GM18873 (cell line): ENCODE measurements at regions not wholly inside any gene's neighbourhood (a gene's known extent, or its start where the extent isn't known, plus 50 kb on each side); places are given as distances from the start of the nearest gene placed in this dataset.

Experiments used
- ATAC-seq: cut with Tn5 transposase; IDR thresholded peaks from one replicate; pipeline ENCODE4 v1.9.1; 2021; ENCODE audit warnings: mild to moderate bottlenecking, moderate library complexity, moderate number of reproducible peaks; ENCODE audit not compliant: unreplicated experiment, low FRiP score

DNA sequence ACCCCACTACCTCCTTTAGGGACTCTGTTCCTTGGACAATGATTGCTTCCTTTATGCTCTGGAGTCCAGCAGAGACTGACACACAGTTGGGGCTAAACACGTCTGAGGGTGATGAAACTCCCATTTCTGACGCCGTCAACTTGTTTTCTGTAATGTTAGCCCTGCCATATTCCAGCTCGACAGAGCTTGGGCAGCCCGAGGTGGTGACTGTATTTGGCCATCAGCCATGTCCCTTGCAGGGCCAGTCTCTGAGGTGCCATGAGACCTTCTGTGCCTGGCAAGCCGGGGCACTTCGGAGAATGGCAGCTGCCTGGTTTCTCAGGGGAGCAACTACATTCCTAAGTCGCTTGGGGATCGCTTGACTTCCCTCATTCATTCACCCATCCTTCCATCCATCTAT, 278.9 kb upstream of the TNRC6C start:
- ATAC-seq = no peak

DNA sequence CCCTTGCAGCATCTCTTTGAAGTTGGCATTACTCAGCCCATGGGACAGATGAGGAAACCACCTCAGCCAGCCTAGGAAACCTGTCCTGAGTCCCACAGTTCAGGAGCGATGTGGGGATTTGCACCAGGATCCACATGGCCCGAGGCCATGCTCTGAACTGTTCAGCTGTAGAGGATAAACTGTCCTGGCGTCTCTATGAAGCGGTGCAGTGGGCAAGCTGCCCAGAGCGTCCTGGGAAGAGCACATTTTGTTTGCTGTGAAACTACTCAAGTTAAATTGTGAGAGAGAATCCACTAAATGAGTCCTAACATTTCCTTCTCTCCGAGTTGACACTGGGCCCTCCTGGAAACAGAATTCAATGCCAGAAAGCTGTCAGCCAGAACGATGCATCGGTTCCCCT, 276.6 kb upstream of the TNRC6C start:
- no peak for ATAC-seq

DNA sequence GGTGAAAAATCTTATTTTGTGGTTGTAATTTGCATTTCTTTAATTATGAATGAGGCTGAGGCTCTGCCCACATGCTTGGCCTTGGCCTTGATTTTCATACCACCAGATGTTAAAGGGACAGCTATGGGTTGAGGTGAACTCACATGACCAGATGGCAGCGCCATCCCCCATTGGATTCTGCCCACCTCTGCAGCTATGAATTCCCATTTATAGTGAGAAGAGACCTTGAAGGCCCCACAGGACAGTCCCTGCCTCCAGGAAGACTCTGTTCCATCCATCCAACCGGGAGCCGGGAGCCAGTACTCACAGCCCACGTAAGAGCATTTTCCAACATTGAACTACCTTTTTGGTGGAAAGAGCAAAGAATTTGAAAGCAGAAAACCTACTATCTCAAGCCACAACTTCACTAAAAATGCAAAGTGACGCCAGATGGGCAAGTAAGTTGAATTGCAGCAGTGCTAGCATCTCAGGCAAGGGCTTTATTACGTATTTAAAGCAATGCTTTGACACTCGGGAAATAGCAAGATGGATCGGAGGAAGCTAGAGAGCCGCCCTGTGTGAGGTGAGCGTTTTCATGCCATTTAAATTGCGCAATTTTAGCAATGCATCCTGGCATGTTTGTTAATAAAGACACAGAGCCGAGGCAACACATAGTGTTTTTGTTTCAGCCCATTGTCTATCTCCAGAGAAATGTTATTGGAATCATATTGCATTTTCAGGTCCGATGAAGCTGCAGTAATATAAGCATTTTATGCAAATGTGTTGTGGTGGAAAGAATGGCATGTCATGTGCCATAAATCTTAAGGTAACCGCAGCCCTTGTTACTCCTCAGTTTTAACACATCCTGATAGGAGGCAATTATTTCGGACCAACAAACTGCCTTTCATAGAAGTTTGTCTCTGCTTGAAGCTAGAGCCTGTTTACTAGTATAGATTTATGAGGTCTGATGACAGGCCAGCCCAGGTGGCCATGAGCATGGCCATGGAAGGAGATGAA, 273.4 kb upstream of the TNRC6C start:
- no peak for ATAC-seq

DNA sequence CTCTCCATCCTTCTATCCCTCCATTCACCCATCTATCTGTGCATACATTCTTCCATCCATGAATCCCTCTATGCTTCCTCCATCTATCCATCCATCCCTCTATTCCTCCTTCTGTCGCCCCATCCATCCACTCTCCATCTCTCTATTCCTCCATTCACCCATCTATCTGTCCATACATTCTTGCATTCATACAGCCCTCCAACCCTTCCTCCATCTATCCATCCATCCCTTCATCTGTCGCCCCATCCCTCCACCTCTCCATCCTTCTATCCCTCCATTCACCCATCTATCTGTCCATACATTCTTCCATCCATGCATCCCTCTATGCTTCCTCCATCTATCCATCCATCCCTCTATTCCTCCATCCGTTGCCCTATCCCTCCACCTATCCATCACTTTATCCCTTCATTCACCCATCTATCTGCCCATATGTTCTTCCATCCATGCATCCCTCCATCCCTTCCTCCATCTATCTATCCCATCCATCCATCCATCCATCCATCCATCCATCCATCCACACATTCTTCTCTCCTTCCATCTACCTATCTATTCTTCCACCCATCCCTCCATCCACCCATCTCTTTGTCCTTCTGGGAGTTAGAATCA, 272.5 kb upstream of the TNRC6C start:
- ATAC-seq = no peak

DNA sequence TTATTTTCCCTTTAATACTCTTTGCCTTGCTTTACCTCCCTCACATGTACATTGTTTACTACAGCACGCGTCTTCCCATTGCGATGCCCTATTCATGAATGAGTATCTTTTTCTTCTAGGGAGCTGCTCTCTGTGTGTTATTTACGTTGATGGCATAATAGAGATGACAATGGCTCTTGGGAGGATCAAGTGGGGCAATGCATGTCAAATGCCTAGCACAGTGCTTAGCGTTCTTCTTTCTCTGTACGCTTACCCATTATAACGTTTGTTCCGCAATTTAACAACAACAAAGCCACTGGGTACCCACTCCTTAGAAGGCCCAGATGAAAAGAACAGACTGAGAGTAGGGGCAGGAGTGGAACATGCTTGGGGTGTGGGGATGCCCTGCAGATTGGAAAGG, 271.6 kb upstream of the TNRC6C start:
- no peak for ATAC-seq

DNA sequence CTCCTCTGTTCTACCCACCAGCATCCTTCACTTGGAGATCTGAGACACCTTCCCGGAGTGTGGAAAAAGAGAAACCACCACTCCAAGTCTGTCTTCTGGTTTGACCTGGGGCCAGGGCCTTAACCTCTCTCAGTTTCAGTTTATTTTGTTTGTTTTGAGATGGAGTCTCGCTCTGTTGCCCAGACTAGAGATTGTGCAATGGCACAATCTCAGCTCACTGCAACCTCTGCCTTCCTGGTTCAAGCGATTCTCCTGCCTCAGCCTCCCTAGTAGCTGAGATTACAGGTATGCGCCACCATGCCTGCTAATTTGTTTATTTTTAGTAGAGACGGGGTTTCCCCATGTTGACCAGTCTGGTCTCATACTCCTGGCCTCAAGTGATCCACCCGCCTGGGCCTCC, 271.1 kb upstream of the TNRC6C start:
- no peak for ATAC-seq

DNA sequence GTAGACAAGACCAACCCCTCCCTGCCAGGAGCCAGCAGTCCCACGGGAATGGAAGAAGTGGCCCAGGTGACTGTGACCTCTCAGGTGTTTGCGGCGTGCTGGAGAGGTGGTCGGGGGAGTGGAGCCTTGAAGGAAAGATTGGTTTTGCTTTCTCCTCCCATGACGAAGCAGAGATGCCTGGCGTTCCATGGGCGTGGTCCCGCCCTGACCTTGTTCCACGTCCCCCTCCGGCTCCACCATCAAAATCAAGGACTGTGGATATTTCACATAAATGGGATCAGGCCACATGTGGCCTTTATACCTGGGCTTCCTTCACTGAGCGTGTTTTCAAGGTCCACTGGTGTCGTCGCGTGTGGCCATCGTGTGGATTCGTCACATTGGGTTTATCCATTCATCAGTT, 270.6 kb upstream of the TNRC6C start:
- no peak for ATAC-seq

DNA sequence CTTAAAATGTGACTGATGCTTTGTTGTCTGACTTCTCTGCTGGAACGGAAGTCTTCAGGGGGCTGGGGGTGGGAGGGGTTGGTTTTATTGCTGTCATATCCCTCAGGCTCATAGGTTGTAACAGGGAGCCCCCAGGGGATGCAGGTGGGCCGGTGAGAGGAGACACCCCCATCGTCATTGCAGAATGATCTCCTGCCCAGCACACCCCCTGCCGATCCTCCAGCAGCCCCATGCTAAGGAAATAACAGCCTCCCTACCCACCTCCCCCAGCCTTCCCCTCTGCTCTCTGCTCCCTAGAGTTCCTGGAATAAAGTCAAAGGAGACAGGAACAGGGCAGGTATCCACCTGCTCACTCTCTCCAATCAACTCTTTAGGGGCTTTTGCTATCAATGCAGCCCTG, 270.1 kb upstream of the TNRC6C start:
- ATAC-seq = no peak

DNA sequence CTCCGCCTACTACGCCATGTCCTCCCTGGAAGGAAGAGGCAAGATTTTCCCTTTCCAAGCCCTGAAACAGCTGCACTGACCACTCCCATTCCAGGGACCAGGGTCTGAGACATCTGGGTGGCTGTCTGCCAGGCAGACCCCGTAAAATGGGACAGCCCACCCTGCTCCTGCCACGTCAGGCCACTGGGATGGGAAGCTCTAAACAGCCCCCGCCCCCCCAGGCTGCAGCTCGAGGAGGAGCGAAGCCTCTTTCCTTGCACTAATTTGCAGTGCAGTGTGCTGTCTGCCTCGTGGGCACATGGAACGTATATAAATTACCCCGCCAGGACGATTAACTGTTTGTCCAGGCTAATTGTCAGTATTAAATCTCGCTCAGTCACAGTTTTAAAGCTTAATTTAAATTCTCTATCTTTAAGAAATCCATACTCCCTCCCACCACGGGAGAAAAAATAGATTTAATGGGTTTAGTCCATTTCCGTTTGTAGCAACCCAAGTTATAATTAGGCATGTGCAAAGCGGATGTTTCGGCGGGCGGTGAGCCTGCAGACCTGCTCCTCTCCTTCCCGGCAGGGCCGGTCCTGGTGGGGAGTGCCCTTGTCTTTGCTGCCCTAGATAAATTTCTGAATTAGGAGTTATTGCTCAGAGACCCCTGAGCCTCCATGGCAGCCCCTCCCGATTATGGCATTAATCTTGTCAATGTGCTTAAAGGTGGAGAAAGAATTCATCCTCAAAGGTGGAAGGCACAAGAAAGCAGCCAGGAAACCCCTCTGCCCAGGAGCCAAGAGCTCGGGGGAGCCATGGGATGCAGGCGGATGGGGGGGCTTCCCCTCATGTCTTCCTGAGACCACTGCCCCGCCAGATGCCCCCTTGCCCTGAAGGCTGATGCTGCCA, 268.0 kb upstream of the TNRC6C start:
- ATAC-seq = no peak

DNA sequence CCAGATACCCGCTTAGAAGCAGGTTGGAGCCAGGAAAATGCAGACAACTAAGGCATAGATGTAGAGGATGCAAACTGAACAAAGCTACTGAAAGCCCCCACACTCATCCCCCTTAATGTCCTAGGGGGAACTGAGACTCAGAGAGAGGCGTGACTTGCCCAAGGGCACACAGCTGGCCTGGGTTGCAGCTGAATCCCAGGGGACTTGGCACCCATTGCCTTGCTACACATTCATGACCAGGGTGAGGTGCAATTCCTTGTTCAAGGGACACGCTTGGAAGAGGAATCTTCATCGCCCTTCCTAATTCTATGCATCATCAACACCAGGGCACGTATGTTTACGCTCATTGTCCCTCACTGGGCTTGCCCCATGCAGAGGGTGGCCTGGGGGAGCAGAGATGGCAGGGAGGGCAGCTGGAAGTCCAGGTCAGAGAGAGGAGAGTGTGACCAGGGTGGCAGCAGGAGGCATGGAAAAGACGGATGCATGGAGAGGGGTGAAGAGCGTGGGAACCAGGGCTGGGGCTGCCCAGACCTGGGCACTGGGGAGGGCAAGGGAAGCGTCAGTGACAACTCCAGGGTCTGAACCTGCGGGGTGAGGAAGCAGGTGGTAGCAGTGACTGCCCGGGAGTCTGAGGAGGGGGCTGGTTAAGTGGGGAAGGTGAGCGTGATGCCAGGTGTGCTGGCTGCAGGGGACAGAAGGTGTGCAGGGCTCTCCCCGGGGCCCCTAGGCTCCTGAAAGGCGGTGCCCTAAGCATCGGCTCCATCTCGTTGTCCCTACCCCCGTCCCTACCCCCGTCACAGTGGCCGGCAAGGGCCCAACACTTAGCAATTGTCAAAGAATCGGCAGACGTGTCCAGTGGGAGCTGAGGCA, 267.1 kb upstream of the TNRC6C start:
- no peak for ATAC-seq

DNA sequence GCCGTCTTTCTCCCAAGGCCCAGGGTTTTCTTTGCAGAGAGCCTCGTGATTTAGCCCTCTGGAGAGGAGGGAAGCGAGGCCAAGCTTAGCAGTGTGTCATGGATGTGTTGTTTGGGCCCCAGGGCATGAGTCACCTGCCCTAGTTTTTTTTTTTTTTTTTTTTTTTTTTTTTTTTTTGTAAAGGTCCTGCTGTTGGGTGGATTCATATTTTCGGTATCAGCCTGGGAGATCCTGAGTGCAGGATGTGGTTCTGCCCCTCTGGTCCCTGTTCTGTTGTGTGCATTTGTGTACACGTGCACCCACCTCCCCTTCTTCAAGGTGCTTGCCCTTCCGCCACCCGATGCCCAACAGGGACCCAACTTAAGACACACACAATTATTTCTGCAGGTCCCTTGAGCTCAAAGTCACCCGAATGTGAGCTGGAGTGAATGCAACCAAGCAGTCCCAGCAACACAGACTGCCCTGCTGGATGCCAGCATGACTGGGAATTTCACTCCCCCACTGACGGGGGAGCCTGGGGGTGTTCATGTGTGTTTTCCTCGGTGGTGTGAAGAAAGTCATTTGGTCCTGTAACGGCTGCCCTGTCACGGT, 265.8 kb upstream of the TNRC6C start:
- ATAC-seq = no peak

DNA sequence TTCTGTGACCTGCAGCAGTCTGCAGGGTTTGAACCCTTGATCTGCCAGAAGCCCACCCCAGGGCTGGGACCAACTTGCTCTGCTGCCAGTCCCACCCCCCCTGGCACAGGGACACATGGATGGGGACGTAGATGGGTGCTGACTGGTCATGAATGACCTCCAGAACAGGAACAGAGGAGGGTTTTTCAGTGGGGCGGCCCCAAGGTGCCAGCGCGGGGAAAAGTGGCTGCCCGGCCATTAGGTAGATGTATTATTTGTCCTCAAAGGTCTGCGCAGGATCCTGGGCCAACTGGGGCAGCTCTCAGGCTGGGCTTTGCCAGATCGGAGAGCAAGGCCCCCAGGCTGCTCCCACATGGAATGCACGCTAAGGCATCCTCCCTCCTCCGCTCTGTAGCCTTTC, 265.2 kb upstream of the TNRC6C start:
- no peak for ATAC-seq

DNA sequence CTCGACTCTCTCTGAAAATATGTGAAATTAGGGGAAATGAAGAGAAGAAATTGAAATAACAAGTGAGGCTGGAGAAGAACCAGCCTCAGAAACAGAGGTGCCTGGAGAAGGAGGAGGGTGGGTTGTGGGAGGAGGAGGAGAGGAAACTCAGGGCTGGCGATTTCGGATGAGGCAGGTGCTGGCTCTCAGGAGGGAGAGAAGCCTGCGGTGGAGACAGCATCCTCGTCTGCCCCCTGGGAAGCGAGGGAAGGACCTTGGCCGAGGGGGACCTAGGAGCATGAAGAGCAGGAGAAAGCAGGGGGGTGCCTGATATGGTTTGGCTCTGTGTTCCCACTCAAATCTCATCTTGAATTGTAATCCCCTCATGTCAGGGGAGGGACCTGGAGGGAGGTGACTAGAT, 264.7 kb upstream of the TNRC6C start:
- no peak for ATAC-seq

DNA sequence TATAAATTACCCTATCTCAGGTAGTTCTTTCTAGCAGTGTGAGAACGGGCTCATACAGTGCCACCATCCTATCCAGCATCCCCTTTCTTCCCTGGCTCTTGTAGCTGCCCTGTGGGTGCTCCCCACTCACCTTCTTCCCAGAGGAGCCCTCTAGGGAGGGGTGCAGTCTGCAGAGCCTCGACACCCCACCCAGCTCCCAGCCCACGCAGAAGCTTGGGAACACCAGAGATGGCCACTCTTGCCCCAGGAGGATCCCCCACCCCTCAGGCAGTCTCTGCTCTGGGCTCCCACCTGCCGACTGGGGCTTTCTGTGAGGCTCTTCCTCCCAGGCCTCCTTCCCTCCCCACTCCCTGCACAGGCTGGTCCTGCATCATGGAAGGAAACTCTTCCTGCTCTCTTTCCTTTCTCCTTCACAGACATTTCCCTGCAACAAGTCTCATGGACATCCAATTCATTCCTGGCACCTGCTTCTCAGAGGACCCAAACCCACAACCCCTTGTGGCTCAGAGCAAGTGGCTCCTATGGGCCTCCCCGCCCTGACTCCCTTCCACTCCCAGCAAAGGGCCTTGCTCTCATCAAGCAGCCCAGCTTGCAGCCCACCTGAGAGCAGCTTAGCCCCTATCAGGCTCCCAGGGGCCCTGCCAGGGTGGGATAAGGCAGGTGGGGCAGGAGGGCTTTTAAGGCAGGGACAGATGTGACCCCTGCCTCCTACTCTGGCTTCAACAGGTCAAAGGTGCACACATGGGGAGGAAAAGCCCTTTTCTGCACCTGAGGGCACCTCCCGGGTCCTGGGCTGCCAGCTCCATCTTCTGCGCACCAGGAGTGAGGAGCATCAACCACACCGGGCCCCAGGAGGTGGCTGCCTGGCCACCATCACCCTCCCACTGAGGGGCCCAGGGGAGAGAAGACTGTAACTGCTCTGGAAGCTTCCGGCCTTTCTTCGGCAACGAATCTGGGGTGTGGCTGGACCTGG, 263.8 kb upstream of the TNRC6C start:
- no peak for ATAC-seq

DNA sequence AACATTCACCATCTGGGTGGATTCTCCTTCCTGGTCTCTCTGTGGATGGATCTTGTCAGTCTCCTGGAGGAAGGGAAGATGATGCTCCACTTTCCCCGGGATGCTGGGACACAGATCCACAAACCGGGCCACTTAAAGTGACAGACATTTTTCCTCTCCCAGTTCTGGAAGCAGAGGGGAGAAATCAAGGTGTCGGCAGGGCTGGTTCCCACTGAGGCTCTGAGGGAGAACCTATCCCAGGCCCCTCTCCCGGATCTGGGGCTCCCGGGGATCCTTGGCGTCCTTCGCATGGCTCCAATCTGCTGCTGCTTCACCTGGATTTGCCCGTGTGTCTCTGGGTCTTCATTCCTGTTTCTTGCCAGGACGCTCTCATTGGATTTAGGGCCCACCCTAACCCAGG, 263.1 kb upstream of the TNRC6C start:
- no peak for ATAC-seq

DNA sequence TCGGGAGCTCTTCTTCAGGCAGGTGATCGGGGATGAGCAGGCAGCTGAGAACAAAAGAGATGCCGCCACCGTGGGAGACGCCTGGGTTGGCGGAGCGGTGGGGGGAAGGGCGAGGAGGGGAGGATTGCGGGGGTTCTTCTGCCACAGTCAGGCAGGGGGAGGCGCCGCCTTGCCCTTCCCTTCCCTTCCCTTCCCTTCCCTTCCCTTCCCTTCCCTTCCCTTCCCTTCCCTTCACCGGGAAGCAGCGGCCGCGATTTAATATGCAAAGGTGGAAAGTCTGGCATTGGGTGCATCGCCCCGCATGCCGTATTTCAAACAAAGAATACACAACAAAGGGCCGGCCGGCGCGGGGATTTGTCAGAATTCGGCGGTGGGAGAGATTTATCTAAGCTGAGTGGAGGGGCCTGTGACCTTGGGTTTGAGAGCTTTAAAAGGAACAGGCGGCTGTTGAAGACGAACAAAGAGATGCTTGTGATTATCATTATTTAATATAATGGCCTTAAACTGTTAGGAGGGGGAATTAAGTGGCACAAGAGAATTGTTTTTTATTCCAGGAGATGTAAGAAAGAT, 262.3 kb upstream of the TNRC6C start:
- no peak for ATAC-seq

DNA sequence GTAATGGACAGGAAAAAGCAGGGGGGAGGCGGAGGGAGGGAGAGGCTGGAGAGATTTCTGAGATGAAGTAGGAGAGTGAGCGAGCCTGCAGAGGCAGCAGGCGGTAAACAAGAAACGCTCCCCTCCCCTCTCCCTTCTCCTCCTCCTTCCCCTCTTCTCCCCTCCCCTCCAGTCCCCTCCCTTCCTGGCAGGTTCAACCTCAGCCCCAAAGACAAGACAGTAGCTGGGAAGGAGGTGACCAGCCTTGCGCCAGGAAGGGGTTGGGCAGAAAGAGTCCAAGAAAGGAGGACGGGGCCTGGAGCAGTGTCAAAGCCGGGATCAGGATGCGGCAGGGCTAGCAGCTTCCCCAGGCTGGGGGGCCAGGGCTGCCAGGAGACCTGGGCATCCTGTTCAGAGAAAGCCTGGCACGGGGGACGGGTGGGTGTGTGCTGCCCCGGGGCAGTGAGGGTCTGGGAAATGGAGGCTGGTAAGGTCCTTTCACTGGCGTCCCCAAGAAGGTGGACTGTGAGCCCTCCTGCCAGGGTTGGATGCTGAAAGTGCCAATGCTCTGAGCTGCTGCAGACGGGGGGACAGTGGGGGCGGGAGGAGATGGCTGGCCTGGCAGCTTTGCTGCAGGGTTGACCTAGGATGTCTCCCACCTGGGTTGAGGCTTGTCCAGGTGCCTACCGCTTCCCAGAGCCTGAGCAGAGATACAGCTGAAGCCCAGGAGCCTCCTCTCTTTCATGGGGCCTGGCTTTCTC, 261.6 kb upstream of the TNRC6C start:
- ATAC-seq = no peak
